Panc1 (cell line): ENCODE measurements at regions not wholly inside any gene's neighbourhood (a gene's known extent, or its start where the extent isn't known, plus 50 kb on each side); places are given as distances from the start of the nearest gene placed in this dataset.
"Not testable (repeated sequence)": the region's sequence is repeated elsewhere in the genome, so short reads cannot be mapped to it uniquely, and the experiment has no call there.

ENCODE experiments used
- ATAC-seq: fragments of 200-7000 bp; cut with Tn5 transposase; 2 replicates; pipeline ENCODE4 v1.9.1; 2020; ENCODE audit warnings: mild to moderate bottlenecking, moderate library complexity
- BruUV-seq: library from RNA; stranded (reverse); fragments of 400-500 nt; replicated peaks from 2 replicates; lab custom pipeline; 2021; lab: Mats Ljungman, UMichigan
- CTCF ChIA-PET: fragments of 300-600 bp; sonication (Branson Sonifier 250); formaldehyde crosslinking; loops from one replicate; lab custom pipeline; 2022; ENCODE audit warnings: antibody characterized with exemption; lab: Charles Lee
- POLR2A ChIA-PET: fragments of 300-600 bp; sonication (Branson Sonifier 250); formaldehyde crosslinking; loops from one replicate; lab custom pipeline; 2022; ENCODE audit warnings: antibody characterized with exemption; lab: Charles Lee
- DNase-seq: peaks from one replicate; pipeline ENCODE4 v3.0.0-alpha.2; 2010; ENCODE audit warnings: low read depth, low spot score
- H3K27ac ChIP-seq: 2 replicates; pipeline ENCODE4 v1.5.1; 2011; ENCODE audit warnings: mild to moderate bottlenecking, low read length, inconsistent platforms
- H3K27me3 ChIP-seq: fragments of 200-500 bp; sonication (Bioruptor generic); 2 replicates; pipeline ENCODE4 v1.6.0; 2014; ENCODE audit warnings: low read length, inconsistent platforms; ENCODE audit not compliant: control insufficient read depth, insufficient read depth
- H3K36me3 ChIP-seq: fragments of 200-500 bp; sonication (Bioruptor generic); 2 replicates; pipeline ENCODE4 v1.5.1; 2014; ENCODE audit warnings: inconsistent platforms, mild to moderate bottlenecking, low read length, moderate library complexity; ENCODE audit not compliant: control insufficient read depth, insufficient read depth
- H3K4me1 ChIP-seq: 2 replicates; pipeline ENCODE4 v1.5.1; 2011; ENCODE audit warnings: inconsistent platforms, mild to moderate bottlenecking, low read length, moderate library complexity; ENCODE audit not compliant: control insufficient read depth, insufficient read depth
- H3K4me3 ChIP-seq, 2 experiments: 2 replicates each; pipeline ENCODE4 v1.5.1; 2011 to 2012; ENCODE audit warnings: low read depth in 2 of 2, low read length in 2 of 2, mild to moderate bottlenecking in 2 of 2, inconsistent platforms in 1 of 2, moderate library complexity in 1 of 2
- H3K9me3 ChIP-seq: fragments of 200-500 bp; sonication (Bioruptor generic); 2 replicates; pipeline ENCODE4 v1.5.1; 2014; ENCODE audit warnings: low read depth, mild to moderate bottlenecking, inconsistent platforms, low read length, moderate library complexity; ENCODE audit not compliant: control insufficient read depth, insufficient read depth
- POLR2AphosphoS5 ChIP-seq: IDR thresholded peaks from 2 replicates; pipeline ENCODE4 v1.6.1; 2012; ENCODE audit warnings: mild to moderate bottlenecking, low read depth, low read length, moderate library complexity
- SIN3A ChIP-seq: IDR thresholded peaks from 2 replicates; pipeline ENCODE4 v1.6.1; 2012; ENCODE audit warnings: low read depth, mild to moderate bottlenecking, low read length, moderate library complexity, borderline replicate concordance; ENCODE audit not compliant: insufficient read depth
- TCF7L2 ChIP-seq: IDR thresholded peaks from 2 replicates; pipeline ENCODE4 v1.6.1; 2011; ENCODE audit warnings: mild to moderate bottlenecking, low read depth, low read length, inconsistent platforms
- in situ Hi-C: cut with HindIII; loops from 2 replicates; pipeline ENCODE4 v1.10.0; 2016; ENCODE audit warnings: low sequenced_read_pairs, low pct_unique_long_range_greater_than_20kb
- intact Hi-C: fragments of 100-400 bp; cut with micrococcal nuclease; formaldehyde crosslinking; loops from one replicate; pipeline ENCODE4 v1.10.0; 2022; ENCODE audit not compliant: unreplicated experiment
- TF ChIP-seq, protein P1 (sequence below), 2 experiments: IDR thresholded peaks; 2 replicates each; pipeline ENCODE4 v1.6.1; 2011 to 2012; ENCODE audit warnings: low read depth in 2 of 2, control low read depth in 1 of 2, low read length in 1 of 2, mild to moderate bottlenecking in 1 of 2, moderate library complexity in 1 of 2; ENCODE audit not compliant: insufficient read depth in 1 of 2
- TF ChIP-seq, protein P2 (sequence below): fragments of 450-650 bp; IDR thresholded peaks from 2 replicates; pipeline ENCODE4 v1.5.1; 2017; ENCODE audit warnings: mild to moderate bottlenecking

DNA sequence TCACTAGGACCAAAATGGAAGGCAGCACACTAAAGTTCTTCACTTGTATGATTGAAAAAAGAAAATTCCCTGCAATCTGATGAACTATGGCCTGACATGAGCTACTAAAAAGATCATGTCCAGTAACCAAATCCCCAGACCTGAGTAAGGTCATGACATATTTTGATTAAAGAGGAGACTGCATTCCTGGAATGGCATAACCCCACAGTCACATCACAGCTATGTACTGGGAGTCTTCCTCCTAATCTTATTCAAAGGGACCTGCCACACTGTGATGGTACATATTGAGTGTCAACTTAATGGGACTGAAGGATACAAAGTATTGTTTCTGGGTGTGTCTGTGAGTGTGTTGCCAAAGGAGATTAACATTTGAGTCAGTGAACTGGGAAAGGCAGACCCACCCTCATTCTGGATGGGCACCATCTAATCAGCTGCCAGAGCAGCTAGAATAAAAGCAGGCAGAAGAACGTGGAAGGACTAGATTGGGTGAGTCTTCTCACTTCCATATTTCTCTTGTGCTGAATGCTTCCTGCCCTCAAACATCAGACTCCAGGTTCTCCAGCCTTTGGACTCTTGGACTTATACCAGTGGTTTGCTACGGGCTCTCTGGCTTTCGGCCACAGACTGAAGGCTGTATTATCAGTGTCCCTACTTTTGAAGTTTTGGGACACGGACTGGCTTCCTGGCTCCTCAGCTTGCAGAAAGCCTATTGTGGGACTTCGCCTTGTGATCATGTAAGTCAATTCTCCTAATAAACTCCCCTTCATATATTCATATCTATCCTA, 345.0 kb downstream of the TMEM38B start:
- intact Hi-C loops (no loop called here), in situ Hi-C loops (no loop called here)
- Histone ChIP-seq H3K9me3 (no peaks in the 10 kb centered on the region), H3K36me3 (no peaks in the 10 kb centered on the region), H3K27me3 (no peaks in the 10 kb centered on the region), H3K4me1 (no peaks in the 10 kb centered on the region), H3K27ac (no peak overlapping the region), H3K4me3 (no peak overlapping the region)
- TF ChIP-seq, protein P1, sequence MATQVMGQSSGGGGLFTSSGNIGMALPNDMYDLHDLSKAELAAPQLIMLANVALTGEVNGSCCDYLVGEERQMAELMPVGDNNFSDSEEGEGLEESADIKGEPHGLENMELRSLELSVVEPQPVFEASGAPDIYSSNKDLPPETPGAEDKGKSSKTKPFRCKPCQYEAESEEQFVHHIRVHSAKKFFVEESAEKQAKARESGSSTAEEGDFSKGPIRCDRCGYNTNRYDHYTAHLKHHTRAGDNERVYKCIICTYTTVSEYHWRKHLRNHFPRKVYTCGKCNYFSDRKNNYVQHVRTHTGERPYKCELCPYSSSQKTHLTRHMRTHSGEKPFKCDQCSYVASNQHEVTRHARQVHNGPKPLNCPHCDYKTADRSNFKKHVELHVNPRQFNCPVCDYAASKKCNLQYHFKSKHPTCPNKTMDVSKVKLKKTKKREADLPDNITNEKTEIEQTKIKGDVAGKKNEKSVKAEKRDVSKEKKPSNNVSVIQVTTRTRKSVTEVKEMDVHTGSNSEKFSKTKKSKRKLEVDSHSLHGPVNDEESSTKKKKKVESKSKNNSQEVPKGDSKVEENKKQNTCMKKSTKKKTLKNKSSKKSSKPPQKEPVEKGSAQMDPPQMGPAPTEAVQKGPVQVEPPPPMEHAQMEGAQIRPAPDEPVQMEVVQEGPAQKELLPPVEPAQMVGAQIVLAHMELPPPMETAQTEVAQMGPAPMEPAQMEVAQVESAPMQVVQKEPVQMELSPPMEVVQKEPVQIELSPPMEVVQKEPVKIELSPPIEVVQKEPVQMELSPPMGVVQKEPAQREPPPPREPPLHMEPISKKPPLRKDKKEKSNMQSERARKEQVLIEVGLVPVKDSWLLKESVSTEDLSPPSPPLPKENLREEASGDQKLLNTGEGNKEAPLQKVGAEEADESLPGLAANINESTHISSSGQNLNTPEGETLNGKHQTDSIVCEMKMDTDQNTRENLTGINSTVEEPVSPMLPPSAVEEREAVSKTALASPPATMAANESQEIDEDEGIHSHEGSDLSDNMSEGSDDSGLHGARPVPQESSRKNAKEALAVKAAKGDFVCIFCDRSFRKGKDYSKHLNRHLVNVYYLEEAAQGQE (IDR thresholded peaks at IDR 0.05; ENCODE audit: insufficient read depth in 1 of 2, low read depth in 2 of 2, low read length in 1 of 2), result no peak
- TF ChIP-seq, protein P2, sequence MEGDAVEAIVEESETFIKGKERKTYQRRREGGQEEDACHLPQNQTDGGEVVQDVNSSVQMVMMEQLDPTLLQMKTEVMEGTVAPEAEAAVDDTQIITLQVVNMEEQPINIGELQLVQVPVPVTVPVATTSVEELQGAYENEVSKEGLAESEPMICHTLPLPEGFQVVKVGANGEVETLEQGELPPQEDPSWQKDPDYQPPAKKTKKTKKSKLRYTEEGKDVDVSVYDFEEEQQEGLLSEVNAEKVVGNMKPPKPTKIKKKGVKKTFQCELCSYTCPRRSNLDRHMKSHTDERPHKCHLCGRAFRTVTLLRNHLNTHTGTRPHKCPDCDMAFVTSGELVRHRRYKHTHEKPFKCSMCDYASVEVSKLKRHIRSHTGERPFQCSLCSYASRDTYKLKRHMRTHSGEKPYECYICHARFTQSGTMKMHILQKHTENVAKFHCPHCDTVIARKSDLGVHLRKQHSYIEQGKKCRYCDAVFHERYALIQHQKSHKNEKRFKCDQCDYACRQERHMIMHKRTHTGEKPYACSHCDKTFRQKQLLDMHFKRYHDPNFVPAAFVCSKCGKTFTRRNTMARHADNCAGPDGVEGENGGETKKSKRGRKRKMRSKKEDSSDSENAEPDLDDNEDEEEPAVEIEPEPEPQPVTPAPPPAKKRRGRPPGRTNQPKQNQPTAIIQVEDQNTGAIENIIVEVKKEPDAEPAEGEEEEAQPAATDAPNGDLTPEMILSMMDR, result no peak
- TF ChIP-seq TCF7L2, result no peak
- no peak for TF ChIP-seq SIN3A
- no peak for TF ChIP-seq POLR2AphosphoS5
- POLR2A ChIA-PET, result no interaction called here
- no peak for DNase-seq
- no TSS peak for BruUV-seq
- no peak for ATAC-seq
- CTCF ChIA-PET, result no interaction called here

DNA sequence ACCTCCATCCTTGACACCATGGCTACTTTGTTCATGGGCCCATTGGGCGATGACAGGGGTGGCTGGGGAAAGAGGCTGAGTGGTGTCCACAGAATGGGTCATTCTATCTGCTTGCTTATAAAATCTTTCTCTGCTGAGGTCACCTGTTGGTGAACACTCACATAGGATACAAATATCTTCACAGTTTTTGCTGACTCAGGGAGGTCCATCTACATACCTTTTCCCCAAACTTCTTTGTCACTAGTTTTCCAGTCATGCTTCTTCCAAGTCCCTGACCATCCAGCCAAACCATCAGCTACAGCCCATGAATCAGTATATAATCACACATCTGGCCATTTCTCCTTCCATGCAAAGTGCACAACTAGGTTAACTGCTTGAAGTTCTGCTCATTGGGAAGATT, 347.6 kb downstream of the TMEM38B start:
- H3K36me3 ChIP-seq, BruUV-seq, H3K9me3 ChIP-seq, intact Hi-C loops, CTCF ChIA-PET, H3K27me3 ChIP-seq, ATAC-seq, H3K4me1 ChIP-seq, POLR2A ChIA-PET, H3K4me3 ChIP-seq, DNase-seq, H3K27ac ChIP-seq, in situ Hi-C loops: not testable (repeated sequence)

GRCh38 chr9:106051545-106051944, 357.2 kb downstream of the TMEM38B start:
- Histone ChIP-seq H3K27ac (no peak overlapping the region), H3K36me3 (no peaks in the 10 kb centered on the region), H3K4me3 (no peak overlapping the region), H3K9me3 (no peaks in the 10 kb centered on the region), H3K27me3 (no peaks in the 10 kb centered on the region), H3K4me1 (no peaks in the 10 kb centered on the region)
- ATAC-seq, result no peak
- intact Hi-C loops, result no loop called here
- CTCF ChIA-PET, result no interaction called here
- DNase-seq, result no peak
- TF ChIP-seq, protein P2, result no peak
- TF ChIP-seq, protein P1 (IDR thresholded peaks at IDR 0.05; ENCODE audit: insufficient read depth in 1 of 2, low read depth in 2 of 2, low read length in 1 of 2), result no peak
- TF ChIP-seq POLR2AphosphoS5 (no peak), SIN3A (no peak), TCF7L2 (no peak)
- BruUV-seq, result no TSS peak
- POLR2A ChIA-PET, result interaction anchor here (0.6 kb wide), 1 partner anchor 72 kb away, joined by 6 read pairs; no protein-coding TSS in a partner anchor
- in situ Hi-C loops, result no loop called here
